Posterior vena cava (tissue), 2 donors: ENCODE measurements at regions not wholly inside any gene's neighbourhood (a gene's known extent, or its start where the extent isn't known, plus 50 kb on each side); places are given as distances from the start of the nearest gene placed in this dataset.

Experiments used
- DNase-seq: peaks from one replicate; pipeline ENCODE4 v3.0.0-alpha.2; 2020; ENCODE audit warnings: low spot score
- intact Hi-C, 2 donors: fragments of 100-400 bp; cut with DNase I; formaldehyde crosslinking; loops; one replicate each; pipeline versions ENCODE4 v1.14.1 to v1.14.2; 2022 to 2023
- donor health status: DM: yes; HTN: yes; CAD: no.
- donor health status: DM: yes; HTN: yes; CAD: no.

DNA sequence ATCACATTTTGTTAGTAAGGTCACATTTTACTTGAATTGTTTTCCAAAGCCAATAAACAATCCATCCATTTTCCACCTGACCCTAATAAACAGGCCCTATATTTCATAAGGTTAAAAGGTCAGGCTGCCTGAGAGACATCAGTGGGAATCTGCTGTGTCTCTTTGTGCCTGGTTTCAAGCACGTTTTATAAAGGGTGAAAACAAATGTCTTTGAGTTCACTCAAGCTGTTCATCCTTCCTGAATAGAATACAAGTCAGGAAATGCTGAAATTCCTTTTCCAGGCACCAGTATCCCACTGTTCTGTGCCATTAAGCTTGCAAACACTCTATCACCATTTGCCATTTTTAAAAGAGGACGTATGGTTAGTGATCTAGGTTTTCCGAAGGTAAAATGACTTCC is 67.5 kb upstream of the SPATA13 start:
- intact Hi-C loops: no loop called here
- no peak for DNase-seq

DNA sequence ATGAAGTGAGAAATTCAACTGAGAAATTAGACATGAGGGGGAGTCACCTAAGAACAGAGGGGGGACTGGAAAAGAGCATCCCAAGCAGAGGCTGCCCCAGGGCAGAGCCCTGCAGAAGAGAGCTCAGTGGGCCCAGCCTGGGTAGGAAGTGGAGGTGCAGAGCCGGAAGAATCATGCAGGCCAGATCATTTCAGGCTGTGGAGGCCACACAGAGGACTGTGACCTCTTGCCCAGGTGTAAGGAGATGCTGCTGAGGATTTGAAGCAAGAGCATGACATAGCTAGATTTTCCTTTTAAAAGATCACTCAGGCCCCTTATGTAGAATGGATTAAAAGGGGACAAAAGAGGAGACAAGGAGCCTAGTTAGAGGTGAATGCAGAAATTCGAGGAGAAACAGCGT is 63.9 kb upstream of the SPATA13 start:
- DNase-seq: no peak
- intact Hi-C loops: no loop called here

GRCh38 chr13:24097064-24097463 is 63.5 kb upstream of the SPATA13 start:
- intact Hi-C loops: no loop called here
- DNase-seq: no peak

GRCh38 chr13:24097667-24098066 is 62.9 kb upstream of the SPATA13 start:
- no peak for DNase-seq
- intact Hi-C loops: no loop called here

GRCh38 chr13:24099490-24099889 is 61.0 kb upstream of the SPATA13 start:
- intact Hi-C loops: no loop called here
- DNase-seq: no peak

DNA sequence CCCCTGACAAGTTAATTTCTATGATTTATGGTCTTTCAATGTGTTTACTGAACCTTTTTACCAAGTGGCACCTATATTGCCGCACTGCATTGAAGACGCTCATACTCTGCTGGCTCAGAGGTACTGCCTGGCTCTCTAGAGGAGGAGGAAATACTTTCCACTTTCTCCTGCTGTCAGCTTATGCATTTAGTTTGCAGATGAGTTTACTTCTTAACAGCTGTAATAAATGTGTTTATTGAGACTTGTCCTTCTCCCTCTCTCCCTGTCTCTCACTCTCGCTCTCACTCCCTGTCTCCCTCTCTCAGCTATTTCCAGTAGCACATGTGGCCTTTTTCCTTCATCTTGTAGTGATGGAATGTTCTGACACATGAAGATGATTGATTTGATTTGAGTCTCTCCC is 60.3 kb upstream of the SPATA13 start:
- intact Hi-C loops: no loop called here

DNA sequence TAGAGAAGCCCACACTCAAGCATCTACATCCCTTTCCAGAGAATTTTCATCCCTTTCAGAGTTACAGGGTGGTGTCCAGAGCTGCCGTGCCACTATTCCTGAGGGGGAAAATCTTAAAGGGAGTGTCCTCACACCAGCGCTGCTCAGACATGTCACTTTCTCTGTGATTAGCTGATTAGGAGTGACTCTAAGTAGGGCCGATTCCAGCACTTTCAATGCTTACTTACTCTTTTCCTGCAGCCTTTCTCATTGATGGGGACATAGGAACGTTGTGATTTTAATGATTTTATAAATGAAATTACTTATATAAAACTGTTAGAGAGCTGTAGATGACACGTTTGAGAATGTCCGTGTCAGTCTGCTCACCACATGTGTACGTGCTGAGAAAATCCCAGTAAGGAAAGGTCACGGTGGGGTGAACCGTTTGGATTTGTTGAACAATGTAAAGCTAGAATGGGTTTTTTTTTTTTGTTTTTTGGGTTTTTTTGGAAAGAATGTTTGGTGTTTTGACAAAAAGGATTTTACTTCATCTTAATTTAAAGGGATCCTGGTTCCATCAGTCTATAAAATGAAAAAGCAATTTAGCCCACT is 56.6 kb upstream of the SPATA13 start:
- no peak for DNase-seq
- intact Hi-C loops: no loop called here

More for the DNA sequence above, 60.3 kb upstream of the SPATA13 start:
- no peak for DNase-seq

DNA sequence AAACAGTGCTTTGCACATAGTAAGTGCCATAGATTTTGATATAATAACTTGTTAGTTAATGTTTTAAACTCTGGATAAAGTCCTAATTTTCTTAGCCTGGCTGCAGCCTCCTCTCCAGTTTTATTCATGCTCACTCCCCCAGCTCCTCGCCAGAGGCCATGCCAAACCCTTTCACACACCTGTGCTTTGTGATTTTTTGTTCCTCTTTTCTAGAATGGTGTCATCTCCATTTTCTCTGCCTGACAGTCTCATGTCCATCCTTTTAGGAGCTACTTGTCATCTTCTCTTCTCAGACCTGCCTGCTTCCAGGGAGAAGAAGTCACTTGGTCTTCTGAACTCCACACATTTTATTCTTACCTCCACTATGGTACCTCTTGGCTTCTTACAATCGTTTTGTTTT is 55.8 kb upstream of the SPATA13 start:
- DNase-seq: no peak
- intact Hi-C loops: no loop called here

DNA sequence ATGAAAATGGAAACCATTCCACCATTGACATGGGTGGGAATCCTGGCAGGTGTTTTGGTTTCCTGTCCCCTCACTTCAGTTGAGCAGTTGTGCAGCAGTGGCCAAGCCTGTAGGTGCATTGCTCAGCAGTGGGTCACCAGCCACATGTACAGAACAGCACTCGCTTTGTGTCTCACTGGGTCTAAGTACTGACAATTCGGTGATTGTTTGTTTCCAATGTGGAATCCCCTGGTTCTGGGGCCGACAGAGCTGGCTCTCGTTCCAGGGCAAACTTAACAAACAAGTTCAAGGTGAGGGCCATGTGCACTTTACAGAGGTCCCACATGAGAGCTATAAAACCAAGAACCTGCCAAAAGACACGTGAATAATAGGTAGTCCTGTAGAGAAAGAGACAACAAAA is 54.1 kb upstream of the SPATA13 start:
- intact Hi-C loops: no loop called here
- no peak for DNase-seq

DNA sequence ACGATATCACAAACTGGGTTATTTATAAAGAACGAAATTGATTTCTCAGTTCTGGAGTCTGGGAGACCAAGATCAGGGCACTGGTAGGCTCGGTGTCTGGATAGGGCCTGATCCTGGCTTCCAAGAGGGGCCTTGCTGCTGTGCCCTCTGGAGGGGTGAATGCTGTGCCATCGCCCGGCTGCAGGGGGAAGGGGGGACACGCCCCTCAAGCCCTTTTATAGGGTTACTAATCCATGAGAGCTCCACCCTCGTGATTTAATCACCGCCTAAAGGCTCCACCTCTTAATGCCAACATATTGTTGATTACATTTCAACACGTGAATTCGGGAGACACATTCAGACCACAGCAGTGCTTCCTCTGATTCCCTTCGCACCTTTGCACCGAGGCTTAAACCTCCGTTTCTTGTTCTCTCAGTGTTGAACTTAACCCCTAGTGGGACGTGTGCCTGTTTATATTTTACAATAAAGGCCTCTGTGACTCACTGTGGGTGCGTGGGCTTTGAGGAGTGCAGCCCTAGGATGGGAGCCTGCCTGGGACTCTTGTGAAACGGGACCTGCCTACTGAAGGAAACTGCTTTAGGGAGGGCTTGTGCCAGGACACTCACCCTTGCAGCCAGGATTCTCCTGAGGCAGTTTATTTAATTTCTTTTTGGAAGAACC is 52.4 kb upstream of the SPATA13 start:
- intact Hi-C loops: no loop called here
- DNase-seq: no peak

DNA sequence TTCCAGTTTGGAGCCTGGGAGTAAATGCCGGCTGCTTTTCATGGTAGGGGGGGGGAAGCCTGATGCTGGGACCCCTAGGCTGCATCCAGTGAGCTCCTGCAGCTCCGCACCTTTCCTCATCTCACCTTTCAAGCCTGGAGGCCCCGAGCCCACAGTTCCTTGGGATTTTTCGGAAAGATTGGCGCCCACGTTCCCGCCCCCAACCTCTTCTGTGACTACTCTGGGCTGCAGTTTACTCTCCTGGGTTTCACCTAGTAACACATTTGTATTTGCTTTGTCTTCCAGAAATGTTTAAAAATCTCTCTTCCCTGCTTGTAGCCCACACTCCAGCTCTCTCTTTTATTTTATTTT is 51.9 kb upstream of the SPATA13 start:
- intact Hi-C loops: no loop called here
- DNase-seq: no peak

DNA sequence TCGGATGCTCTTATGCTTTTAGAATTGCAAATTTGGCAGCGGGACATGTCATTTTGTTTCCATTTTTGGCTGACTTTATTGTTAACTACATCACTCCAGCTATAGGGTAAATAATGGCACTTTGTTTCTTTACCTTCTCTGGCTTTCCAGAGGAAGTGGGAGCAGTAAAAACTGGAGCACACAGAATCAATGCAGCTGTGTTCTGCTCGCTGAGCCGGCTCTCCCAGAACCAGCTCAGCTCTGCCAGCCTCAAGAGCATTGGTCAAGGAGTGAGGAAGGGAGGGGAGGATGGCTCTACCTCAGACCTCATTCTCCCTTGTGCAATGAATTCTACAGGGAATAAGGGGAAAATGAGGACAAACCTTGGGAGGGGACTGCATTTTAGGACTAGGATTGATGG is 50.5 kb upstream of the SPATA13 start:
- intact Hi-C loops: no loop called here

More for the DNA sequence above, 50.5 kb upstream of the SPATA13 start:
- no peak for DNase-seq
